ENCODE measurements at regions not wholly inside any gene's neighbourhood (a gene's known extent, or its start where the extent isn't known, plus 50 kb on each side); places are given as distances from the start of the nearest gene placed in this dataset.

DNA sequence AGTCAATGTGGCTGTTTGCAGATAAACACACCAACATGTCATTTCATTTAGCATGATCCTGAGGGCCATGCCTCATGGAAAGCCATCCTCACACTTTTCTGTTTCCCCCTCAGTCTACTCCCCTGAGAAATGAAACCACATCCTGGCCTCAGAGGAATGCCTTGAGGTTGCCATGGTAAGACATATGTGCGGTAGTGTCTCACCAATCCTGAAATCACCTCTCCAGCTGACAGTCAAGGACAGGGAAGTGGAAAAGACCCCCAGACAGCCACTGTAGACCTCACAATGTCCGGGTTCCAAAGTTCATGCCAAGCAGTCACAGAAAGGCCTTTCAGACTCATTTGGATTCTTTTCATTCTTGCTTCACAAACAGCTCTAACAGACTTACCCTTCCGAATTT, 175.2 kb upstream of the PKDCC start:
- TF ChIP-seq, protein P1, sequence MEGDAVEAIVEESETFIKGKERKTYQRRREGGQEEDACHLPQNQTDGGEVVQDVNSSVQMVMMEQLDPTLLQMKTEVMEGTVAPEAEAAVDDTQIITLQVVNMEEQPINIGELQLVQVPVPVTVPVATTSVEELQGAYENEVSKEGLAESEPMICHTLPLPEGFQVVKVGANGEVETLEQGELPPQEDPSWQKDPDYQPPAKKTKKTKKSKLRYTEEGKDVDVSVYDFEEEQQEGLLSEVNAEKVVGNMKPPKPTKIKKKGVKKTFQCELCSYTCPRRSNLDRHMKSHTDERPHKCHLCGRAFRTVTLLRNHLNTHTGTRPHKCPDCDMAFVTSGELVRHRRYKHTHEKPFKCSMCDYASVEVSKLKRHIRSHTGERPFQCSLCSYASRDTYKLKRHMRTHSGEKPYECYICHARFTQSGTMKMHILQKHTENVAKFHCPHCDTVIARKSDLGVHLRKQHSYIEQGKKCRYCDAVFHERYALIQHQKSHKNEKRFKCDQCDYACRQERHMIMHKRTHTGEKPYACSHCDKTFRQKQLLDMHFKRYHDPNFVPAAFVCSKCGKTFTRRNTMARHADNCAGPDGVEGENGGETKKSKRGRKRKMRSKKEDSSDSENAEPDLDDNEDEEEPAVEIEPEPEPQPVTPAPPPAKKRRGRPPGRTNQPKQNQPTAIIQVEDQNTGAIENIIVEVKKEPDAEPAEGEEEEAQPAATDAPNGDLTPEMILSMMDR (IDR thresholded peaks at IDR 0.05) = no peak
- TF ChIP-seq EP300 (IDR thresholded peaks at IDR 0.05) (no peak), RARB (CRISPR knock-in tag; IDR thresholded peaks at IDR 0.05) (no peak), PBX3 (IDR thresholded peaks at IDR 0.05) (no peak), TP53 (CRISPR knock-in tag; IDR thresholded peaks at IDR 0.05) (no peak), POLR2A (IDR thresholded peaks at IDR 0.05; ENCODE audit: low read length) (no peak), CEBPB (IDR thresholded peaks at IDR 0.05) (no peak), MYC (IDR thresholded peaks at IDR 0.05; ENCODE audit: borderline replicate concordance, low read length) (no peak), MAX (IDR thresholded peaks at IDR 0.05) (no peak)
- TF ChIP-seq, protein P2, sequence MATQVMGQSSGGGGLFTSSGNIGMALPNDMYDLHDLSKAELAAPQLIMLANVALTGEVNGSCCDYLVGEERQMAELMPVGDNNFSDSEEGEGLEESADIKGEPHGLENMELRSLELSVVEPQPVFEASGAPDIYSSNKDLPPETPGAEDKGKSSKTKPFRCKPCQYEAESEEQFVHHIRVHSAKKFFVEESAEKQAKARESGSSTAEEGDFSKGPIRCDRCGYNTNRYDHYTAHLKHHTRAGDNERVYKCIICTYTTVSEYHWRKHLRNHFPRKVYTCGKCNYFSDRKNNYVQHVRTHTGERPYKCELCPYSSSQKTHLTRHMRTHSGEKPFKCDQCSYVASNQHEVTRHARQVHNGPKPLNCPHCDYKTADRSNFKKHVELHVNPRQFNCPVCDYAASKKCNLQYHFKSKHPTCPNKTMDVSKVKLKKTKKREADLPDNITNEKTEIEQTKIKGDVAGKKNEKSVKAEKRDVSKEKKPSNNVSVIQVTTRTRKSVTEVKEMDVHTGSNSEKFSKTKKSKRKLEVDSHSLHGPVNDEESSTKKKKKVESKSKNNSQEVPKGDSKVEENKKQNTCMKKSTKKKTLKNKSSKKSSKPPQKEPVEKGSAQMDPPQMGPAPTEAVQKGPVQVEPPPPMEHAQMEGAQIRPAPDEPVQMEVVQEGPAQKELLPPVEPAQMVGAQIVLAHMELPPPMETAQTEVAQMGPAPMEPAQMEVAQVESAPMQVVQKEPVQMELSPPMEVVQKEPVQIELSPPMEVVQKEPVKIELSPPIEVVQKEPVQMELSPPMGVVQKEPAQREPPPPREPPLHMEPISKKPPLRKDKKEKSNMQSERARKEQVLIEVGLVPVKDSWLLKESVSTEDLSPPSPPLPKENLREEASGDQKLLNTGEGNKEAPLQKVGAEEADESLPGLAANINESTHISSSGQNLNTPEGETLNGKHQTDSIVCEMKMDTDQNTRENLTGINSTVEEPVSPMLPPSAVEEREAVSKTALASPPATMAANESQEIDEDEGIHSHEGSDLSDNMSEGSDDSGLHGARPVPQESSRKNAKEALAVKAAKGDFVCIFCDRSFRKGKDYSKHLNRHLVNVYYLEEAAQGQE (IDR thresholded peaks at IDR 0.05) = no peak

Data from A549 (cell line).